ENCODE measurements at regions not wholly inside any gene's neighbourhood (a gene's known extent, or its start where the extent isn't known, plus 50 kb on each side); places are given as distances from the start of the nearest gene placed in this dataset.
"Not testable (repeated sequence)": the region's sequence is repeated elsewhere in the genome, so short reads cannot be mapped to it uniquely, and the experiment has no call there.

DNA sequence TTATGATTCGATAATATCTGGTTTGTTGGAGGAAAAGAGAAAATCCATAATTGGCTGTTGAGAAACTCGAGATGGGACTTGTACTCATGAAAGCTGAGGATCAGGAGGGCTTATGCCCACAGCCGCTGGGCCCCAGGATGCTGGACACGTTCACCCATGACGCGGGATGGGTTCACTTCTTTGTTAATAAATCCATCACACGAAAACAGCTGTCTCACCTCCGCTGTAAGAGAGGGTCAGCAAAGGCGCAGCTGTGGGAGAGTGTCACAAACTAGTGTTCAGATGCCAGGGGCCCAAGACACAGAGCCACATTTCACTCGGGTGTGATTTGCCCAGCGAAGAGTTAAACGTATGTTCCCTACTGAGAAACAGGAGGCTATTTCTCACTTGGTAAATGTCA lies 315.1 kb downstream of the THBS2 start:
- H3K4me1 ChIP-seq (ENCODE audit: control insufficient read depth, insufficient read depth, low read length): peaks cover 9% of the 10 kb centered on the region
- no peaks in the 10 kb centered on the region for H3K9me3 ChIP-seq (ENCODE audit: control insufficient read depth, low read depth, low read length)
- WGBS (ENCODE audit: insufficient coverage, low lambda C conversion rate): 100% methylated on average over 1 of the region's 12 CpGs
- H3K27me3 ChIP-seq (ENCODE audit: control insufficient read depth, insufficient read depth, low read length): no peaks in the 10 kb centered on the region
- DNase-seq: no peak
- no peaks in the 10 kb centered on the region for H3K36me3 ChIP-seq (ENCODE audit: control insufficient read depth, insufficient read depth, low read length)
- peak overlapping the region; percentile 65 for H3K27ac ChIP-seq (ENCODE audit: low read length)
- H3K4me3 ChIP-seq (ENCODE audit: low read length): no peak overlapping the region

DNA sequence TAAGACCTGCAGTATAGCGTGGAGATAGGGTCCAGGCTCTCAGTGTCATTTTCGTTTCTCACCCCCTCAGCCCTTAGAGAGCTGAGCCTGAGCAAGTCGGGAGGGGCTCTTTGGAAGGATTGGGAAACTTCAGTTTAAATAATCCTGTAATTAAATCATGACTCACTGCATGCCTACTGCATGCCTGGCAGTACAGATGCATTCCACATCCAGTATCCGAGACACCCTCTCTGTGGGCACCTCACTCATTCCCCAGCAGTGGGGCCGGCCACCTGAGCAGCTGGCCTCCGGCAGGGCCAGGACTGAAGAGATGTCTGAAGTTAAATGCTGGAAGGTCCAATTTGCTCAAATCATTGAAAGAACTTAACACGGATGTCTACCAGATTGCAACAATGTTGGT lies 316.6 kb downstream of the THBS2 start:
- H3K4me1 ChIP-seq (ENCODE audit: control insufficient read depth, insufficient read depth, low read length): peaks cover 9% of the 10 kb centered on the region
- H3K36me3 ChIP-seq (ENCODE audit: control insufficient read depth, insufficient read depth, low read length): no peaks in the 10 kb centered on the region
- WGBS (ENCODE audit: insufficient coverage, low lambda C conversion rate): no CpG with 5 or more reads among the region's 7 CpGs
- H3K27me3 ChIP-seq (ENCODE audit: control insufficient read depth, insufficient read depth, low read length): no peaks in the 10 kb centered on the region
- H3K9me3 ChIP-seq (ENCODE audit: control insufficient read depth, low read depth, low read length): peaks cover 9% of the 10 kb centered on the region
- no peak overlapping the region for H3K4me3 ChIP-seq (ENCODE audit: low read length)
- no peak overlapping the region for H3K27ac ChIP-seq (ENCODE audit: low read length)
- no peak for DNase-seq

DNA sequence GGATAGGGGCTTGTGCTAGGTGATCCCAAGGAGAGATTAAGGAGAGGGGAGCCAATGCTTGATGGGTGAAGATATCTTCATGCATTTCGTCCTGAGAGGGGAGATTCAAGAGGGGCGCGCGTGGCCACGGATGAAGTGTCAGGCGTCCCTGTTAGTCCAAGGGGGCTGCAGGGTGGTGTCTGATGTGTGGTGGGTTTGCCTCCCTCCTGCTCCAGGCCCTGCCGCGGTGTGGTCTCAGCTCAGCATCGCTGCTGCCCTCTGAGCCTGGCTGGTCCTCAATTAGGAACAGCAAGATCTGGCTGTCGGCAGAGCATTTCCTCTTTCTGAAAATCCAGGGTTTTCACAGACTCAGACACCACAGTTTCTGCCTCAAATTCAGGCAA lies 318.0 kb downstream of the THBS2 start:
- Histone ChIP-seq H3K9me3 (ENCODE audit: control insufficient read depth, low read depth, low read length) (peaks cover 10% of the 10 kb centered on the region), H3K27ac (ENCODE audit: low read length) (no peak overlapping the region), H3K4me1 (ENCODE audit: control insufficient read depth, insufficient read depth, low read length) (peaks cover 9% of the 10 kb centered on the region), H3K36me3 (ENCODE audit: control insufficient read depth, insufficient read depth, low read length) (no peaks in the 10 kb centered on the region), H3K4me3 (ENCODE audit: low read length) (no peak overlapping the region), H3K27me3 (ENCODE audit: control insufficient read depth, insufficient read depth, low read length) (no peaks in the 10 kb centered on the region)
- no CpG with 5 or more reads among the region's 10 CpGs for WGBS (ENCODE audit: insufficient coverage, low lambda C conversion rate)
- DNase-seq: no peak

DNA sequence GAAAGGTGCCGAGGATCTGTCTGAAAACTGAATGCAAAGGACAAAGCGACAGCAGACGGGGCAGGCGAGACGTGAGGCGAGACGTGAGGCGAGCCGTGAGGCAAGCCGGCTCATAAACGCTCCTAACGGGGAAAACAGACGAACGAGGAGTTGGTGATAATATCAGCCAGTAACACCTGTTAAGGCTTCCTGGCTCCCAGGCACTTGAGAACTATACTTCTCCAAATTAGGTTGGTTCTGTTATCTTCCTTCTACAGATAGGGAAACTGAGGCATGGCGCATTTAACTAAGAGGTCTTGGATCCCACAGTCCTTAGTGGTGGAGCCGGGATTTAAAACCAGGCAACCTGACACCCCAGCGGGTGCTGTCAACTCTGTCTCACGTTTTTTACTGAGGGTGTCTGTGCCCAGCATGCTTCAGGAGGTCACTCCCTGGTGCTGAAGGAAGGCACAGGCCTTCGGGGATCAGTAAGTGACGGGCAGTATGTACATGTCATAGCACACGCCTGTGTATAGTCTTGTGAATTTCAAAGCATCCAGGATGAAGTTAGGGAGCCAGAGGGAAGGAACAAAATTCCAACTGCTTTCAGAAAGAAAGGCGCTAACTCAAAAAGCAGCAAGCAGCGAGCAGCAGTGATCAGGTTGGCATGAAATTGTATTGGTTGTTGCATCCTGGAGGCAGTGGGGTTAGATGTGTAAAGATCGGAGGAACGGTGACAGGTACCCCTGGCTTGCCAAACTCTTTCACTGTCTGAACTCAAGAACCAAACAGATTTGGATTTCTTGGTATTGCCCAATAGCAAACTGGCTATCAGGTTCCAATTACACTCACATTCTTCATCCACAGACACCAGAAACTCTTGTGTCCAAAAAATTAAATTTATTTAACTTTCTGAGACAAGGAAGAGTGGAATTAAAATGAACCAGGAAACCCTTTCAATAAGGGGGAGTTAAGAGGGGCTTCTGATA lies 318.7 kb downstream of the THBS2 start:
- no peaks in the 10 kb centered on the region for H3K36me3 ChIP-seq (ENCODE audit: control insufficient read depth, insufficient read depth, low read length)
- no peaks in the 10 kb centered on the region for H3K27me3 ChIP-seq (ENCODE audit: control insufficient read depth, insufficient read depth, low read length)
- WGBS (ENCODE audit: insufficient coverage, low lambda C conversion rate): 88% methylated on average over 3 of the region's 25 CpGs
- peaks cover 10% of the 10 kb centered on the region for H3K9me3 ChIP-seq (ENCODE audit: control insufficient read depth, low read depth, low read length)
- H3K27ac ChIP-seq (ENCODE audit: low read length): no peak overlapping the region
- DNase-seq: no peak
- no peak overlapping the region for H3K4me3 ChIP-seq (ENCODE audit: low read length)
- H3K4me1 ChIP-seq (ENCODE audit: control insufficient read depth, insufficient read depth, low read length): peaks cover 9% of the 10 kb centered on the region

DNA sequence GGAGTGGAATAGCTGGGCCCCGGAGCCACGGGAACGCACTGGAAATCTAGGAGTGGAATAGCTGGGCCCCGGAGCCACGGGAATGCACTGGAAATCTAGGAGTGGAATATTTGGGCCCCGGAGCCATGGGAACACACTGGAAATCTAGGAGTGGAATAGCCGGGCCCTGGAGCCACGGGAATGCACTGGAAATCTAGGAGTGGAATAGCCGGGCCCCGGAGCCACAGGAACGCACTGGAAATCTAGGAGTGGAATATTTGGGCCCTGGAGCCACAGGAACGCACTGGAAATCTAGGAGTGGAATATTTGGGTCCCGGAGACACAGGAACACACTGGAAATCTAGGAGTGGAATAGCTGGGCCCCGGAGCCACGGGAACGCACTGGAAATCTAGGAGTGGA lies 321.5 kb downstream of the THBS2 start:
- not testable (repeated sequence) for H3K9me3 ChIP-seq (ENCODE audit: control insufficient read depth, low read depth, low read length); H3K36me3 ChIP-seq (ENCODE audit: control insufficient read depth, insufficient read depth, low read length); DNase-seq; H3K4me3 ChIP-seq (ENCODE audit: low read length); H3K27me3 ChIP-seq (ENCODE audit: control insufficient read depth, insufficient read depth, low read length); H3K27ac ChIP-seq (ENCODE audit: low read length); H3K4me1 ChIP-seq (ENCODE audit: control insufficient read depth, insufficient read depth, low read length)
- 83% methylated on average over 6 of the region's 16 CpGs for WGBS (ENCODE audit: insufficient coverage, low lambda C conversion rate)

DNA sequence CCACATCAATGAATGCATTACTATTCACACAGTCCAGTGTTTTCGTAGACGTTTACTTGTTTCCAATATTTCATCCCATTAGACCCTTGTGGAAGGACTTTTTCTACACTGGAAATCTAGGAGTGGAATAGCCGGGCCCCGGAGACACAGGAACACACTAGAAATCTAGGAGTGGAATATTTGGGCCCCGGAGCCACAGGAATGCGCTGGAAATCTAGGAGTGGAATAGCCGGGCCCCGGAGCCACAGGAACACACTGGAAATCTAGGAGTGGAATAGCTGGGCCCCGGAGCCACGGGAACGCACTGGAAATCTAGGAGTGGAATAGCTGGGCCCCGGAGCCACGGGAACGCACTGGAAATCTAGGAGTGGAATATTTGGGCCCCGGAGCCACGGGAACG lies 322.6 kb downstream of the THBS2 start:
- WGBS (ENCODE audit: insufficient coverage, low lambda C conversion rate): no CpG with 5 or more reads among the region's 17 CpGs

DNA sequence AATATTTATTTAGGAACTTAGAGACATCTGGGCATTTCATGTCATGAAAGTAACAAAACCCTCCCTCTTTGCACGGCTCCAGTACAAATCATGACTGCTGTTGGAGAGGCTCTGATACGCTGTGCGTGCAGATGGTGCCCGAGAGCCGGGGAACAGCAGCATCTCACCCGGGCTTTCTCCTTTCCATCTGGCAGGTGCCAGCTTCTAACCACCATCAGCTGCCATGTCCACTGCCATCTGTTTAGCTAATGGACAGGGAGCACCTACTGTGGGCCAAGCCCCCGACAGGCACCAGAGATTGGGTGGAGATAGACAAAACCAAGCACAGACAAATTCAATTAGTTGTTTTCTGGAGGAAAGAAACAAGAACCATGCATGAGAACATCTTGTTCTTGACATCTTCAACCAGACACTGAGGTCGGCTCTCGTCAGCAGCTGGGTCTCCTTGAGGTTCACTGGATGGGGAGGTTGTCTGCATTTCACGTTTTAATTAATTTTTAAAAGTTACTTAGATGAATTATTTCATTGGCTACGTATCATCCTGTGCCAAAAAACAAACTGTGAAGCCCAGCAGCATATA lies 323.7 kb downstream of the THBS2 start:
- WGBS (ENCODE audit: insufficient coverage, low lambda C conversion rate): 73% methylated on average over 3 of the region's 11 CpGs
- Histone ChIP-seq H3K4me1 (ENCODE audit: control insufficient read depth, insufficient read depth, low read length) (no peaks in the 10 kb centered on the region), H3K36me3 (ENCODE audit: control insufficient read depth, insufficient read depth, low read length) (no peaks in the 10 kb centered on the region), H3K27me3 (ENCODE audit: control insufficient read depth, insufficient read depth, low read length) (no peaks in the 10 kb centered on the region), H3K4me3 (ENCODE audit: low read length) (no peak overlapping the region), H3K9me3 (ENCODE audit: control insufficient read depth, low read depth, low read length) (peaks cover 10% of the 10 kb centered on the region), H3K27ac (ENCODE audit: low read length) (no peak overlapping the region)
- DNase-seq: no peak

More for the DNA sequence above, 322.6 kb downstream of the THBS2 start:
- not testable (repeated sequence) for DNase-seq; H3K27me3 ChIP-seq (ENCODE audit: control insufficient read depth, insufficient read depth, low read length); H3K9me3 ChIP-seq (ENCODE audit: control insufficient read depth, low read depth, low read length); H3K36me3 ChIP-seq (ENCODE audit: control insufficient read depth, insufficient read depth, low read length); H3K27ac ChIP-seq (ENCODE audit: low read length); H3K4me3 ChIP-seq (ENCODE audit: low read length); H3K4me1 ChIP-seq (ENCODE audit: control insufficient read depth, insufficient read depth, low read length)

DNA sequence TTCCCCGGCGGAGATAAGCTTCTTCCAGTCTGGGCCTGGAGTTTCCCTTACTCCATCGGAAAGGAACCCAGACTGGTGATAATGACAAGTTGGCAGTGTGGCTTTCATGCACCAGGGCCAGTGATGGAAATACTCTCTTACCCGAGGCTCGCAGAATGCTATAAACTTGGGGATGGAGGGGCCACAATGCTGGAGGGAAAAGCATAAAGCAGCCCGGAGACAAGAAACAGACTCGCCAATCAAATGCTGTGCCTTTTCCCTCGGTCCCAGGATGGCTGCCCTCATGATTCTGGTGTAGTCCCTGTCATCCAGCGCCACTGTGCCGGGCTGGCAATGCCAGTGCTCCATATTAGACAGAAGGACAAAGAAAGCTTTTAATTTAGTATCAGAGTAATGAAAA lies 325.6 kb downstream of the THBS2 start:
- WGBS (ENCODE audit: insufficient coverage, low lambda C conversion rate): 100% methylated on average over 2 of the region's 10 CpGs
- H3K27me3 ChIP-seq (ENCODE audit: control insufficient read depth, insufficient read depth, low read length): no peaks in the 10 kb centered on the region

DNA sequence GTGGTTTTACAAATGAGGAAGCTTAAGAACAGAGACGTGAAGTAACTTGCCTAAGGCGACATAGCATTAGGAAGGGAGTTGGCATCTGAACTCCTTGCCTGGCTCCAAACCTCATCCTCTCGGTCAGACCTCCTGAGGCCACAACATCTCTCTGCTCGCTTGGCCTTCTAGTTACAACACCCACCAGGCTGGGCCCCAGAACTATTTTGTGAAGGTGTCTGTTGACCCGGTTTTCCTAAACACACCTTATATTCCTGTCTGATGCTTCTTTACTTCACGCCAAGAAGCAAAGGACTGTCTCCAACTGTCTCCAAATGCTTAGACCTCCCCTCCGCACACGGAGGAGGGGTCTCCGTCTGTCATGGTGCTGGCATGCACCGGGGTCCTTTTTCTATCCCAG lies 326.6 kb downstream of the THBS2 start:
- H3K4me1 ChIP-seq (ENCODE audit: control insufficient read depth, insufficient read depth, low read length): no peaks in the 10 kb centered on the region
- no peak overlapping the region for H3K4me3 ChIP-seq (ENCODE audit: low read length)
- H3K27me3 ChIP-seq (ENCODE audit: control insufficient read depth, insufficient read depth, low read length): no peaks in the 10 kb centered on the region
- peaks cover under 1% of the 10 kb centered on the region for H3K9me3 ChIP-seq (ENCODE audit: control insufficient read depth, low read depth, low read length)
- no peaks in the 10 kb centered on the region for H3K36me3 ChIP-seq (ENCODE audit: control insufficient read depth, insufficient read depth, low read length)
- H3K27ac ChIP-seq (ENCODE audit: low read length): no peak overlapping the region
- no CpG with 5 or more reads among the region's 10 CpGs for whole genome bisulfite sequencing (ENCODE audit: insufficient coverage, low lambda C conversion rate)
- DNase-seq: no peak

More for the DNA sequence above, 325.6 kb downstream of the THBS2 start:
- Histone ChIP-seq H3K36me3 (ENCODE audit: control insufficient read depth, insufficient read depth, low read length) (no peaks in the 10 kb centered on the region), H3K9me3 (ENCODE audit: control insufficient read depth, low read depth, low read length) (peaks cover 9% of the 10 kb centered on the region), H3K4me3 (ENCODE audit: low read length) (no peak overlapping the region), H3K27ac (ENCODE audit: low read length) (no peak overlapping the region), H3K4me1 (ENCODE audit: control insufficient read depth, insufficient read depth, low read length) (no peaks in the 10 kb centered on the region)
- no peak for DNase-seq

DNA sequence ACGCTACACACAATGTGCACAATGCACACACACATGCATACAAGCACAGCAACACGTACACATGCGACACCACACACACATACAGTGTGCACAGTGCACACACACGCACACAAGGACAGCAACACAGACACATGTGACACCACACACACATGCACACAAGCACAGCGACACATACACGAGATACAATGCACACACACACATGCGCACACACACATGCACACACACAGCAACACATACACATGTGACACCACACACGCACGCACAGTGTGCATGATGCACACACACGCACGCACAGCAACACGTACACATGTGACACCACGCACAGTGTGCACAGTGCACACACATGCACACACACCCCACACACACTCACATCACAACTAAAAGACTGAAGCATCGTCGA lies 327.3 kb downstream of the THBS2 start:
- H3K27ac ChIP-seq (ENCODE audit: low read length): no peak overlapping the region
- no peaks in the 10 kb centered on the region for H3K27me3 ChIP-seq (ENCODE audit: control insufficient read depth, insufficient read depth, low read length)
- no peaks in the 10 kb centered on the region for H3K4me1 ChIP-seq (ENCODE audit: control insufficient read depth, insufficient read depth, low read length)
- no peaks in the 10 kb centered on the region for H3K36me3 ChIP-seq (ENCODE audit: control insufficient read depth, insufficient read depth, low read length)
- DNase-seq: no peak
- no CpG with 5 or more reads among the region's 15 CpGs for WGBS (ENCODE audit: insufficient coverage, low lambda C conversion rate)
- no peak overlapping the region for H3K4me3 ChIP-seq (ENCODE audit: low read length)
- no peaks in the 10 kb centered on the region for H3K9me3 ChIP-seq (ENCODE audit: control insufficient read depth, low read depth, low read length)
